GM12878 (cell line): ENCODE measurements at regions not wholly inside any gene's neighbourhood (a gene's known extent, or its start where the extent isn't known, plus 50 kb on each side); places are given as distances from the start of the nearest gene placed in this dataset.

Experiments used
- ATAC-seq: fragments of 200-7000 bp; cut with Tn5 transposase; 3 replicates; pipeline ENCODE4 v1.9.1; 2020; ENCODE audit warnings: mild to moderate bottlenecking, moderate library complexity
- BruUV-seq: library from RNA; stranded (reverse); fragments of 400-500 nt; replicated peaks from 2 replicates; lab custom pipeline; 2021; lab: Mats Ljungman, UMichigan
- CTCF ChIA-PET: fragments of 300-600 bp; sonication (Branson Sonifier 250); formaldehyde crosslinking; extraction: SDS; loops from one replicate; lab custom pipeline; 2021; ENCODE audit warnings: inconsistent platforms; lab: Yijun Ruan, JAX
- POLR2A ChIA-PET: fragments of 350-600 bp; formaldehyde crosslinking; extraction: SDS; loops from one replicate; lab custom pipeline; 2021; ENCODE audit warnings: inconsistent platforms; lab: Charles Lee
- RAD21 ChIA-PET: fragments of 300-600 bp; sonication (Branson Sonifier 250); formaldehyde crosslinking; loops from one replicate; lab custom pipeline; 2023; ENCODE audit warnings: antibody characterized with exemption; ENCODE audit not compliant: unreplicated experiment; lab: Charles Lee
- SMC1A ChIA-PET: fragments of 300-600 bp; sonication (Branson Sonifier 250); formaldehyde crosslinking; loops from one replicate; lab custom pipeline; 2023; ENCODE audit not compliant: unreplicated experiment, uncharacterized antibody; lab: Charles Lee
- DNase-seq: peaks from one replicate; pipeline ENCODE4 v3.0.0-alpha.2; 2011; ENCODE audit warnings: low read depth, low spot score
- FAIRE-seq: peaks from 3 replicates; lab custom pipeline; 2011; peaks lifted over from hg19 to GRCh38; lab: Jason Lieb, UNC
- H2AFZ ChIP-seq: 2 replicates; pipeline ENCODE4 v1.6.0; 2011; ENCODE audit warnings: low read depth, low read length, control low read depth; ENCODE audit not compliant: control insufficient read depth
- H3K27ac ChIP-seq: 2 replicates; pipeline ENCODE4 v1.5.1; 2011; ENCODE audit warnings: control low read depth; ENCODE audit not compliant: control insufficient read depth, insufficient read depth
- H3K27me3 ChIP-seq, 2 experiments: replicated peaks in 1 of 2; 2 replicates each; pipeline versions ENCODE4 v1.6.0 to v1.6.1; 2011; ENCODE audit warnings: low read length in 1 of 2; ENCODE audit not compliant: control insufficient read depth in 2 of 2, insufficient read depth in 2 of 2
- H3K36me3 ChIP-seq, 2 experiments: 2 replicates each; pipeline ENCODE4 v1.5.1; 2011; ENCODE audit warnings: low read length in 1 of 2; ENCODE audit not compliant: control insufficient read depth in 2 of 2, insufficient read depth in 2 of 2
- H3K4me1 ChIP-seq: 2 replicates; pipeline ENCODE4 v1.6.1; 2011; ENCODE audit warnings: mild to moderate bottlenecking, low read length, moderate library complexity, mixed read lengths; ENCODE audit not compliant: control insufficient read depth, insufficient read depth
- H3K4me2 ChIP-seq: 2 replicates; pipeline ENCODE4 v1.6.0; 2011; ENCODE audit warnings: control low read depth; ENCODE audit not compliant: control insufficient read depth, insufficient read depth
- H3K4me3 ChIP-seq: fragments of 200-600 bp; sonication (generic); 2 replicates; pipeline ENCODE4 v1.5.1; 2016
- H3K79me2 ChIP-seq: 2 replicates; pipeline ENCODE4 v1.6.0; 2011; ENCODE audit warnings: low read length; ENCODE audit not compliant: control insufficient read depth, insufficient read depth
- H3K9ac ChIP-seq: 2 replicates; pipeline ENCODE4 v1.8.0; 2011; ENCODE audit warnings: low read length, control low read depth, mixed read lengths; ENCODE audit not compliant: control insufficient read depth, insufficient read depth
- H3K9me3 ChIP-seq: replicated peaks from 3 replicates; pipeline ENCODE4 v1.5.1; 2011; ENCODE audit warnings: mild to moderate bottlenecking, low read length; ENCODE audit not compliant: control insufficient read depth, insufficient read depth
- H4K20me1 ChIP-seq: 2 replicates; pipeline ENCODE4 v1.6.0; 2011; ENCODE audit not compliant: control insufficient read depth, insufficient read depth
- BACH1 ChIP-seq: fragments of 450-650 bp; IDR thresholded peaks from 2 replicates; pipeline ENCODE4 v1.6.1; 2017; ENCODE audit warnings: mild to moderate bottlenecking, borderline replicate concordance
- BHLHE40 ChIP-seq, 2 experiments: fragments of 450-650 bp in 1 of 2; IDR thresholded peaks; 2 replicates each; pipeline ENCODE4 v1.6.1; 2011 to 2017; ENCODE audit warnings: low read depth in 2 of 2, borderline replicate concordance in 1 of 2, improper control_type of control experiment in 1 of 2, low read length in 1 of 2, mild to moderate bottlenecking in 1 of 2
- CBX3 ChIP-seq: fragments of 200-600 bp; sonication (generic); IDR thresholded peaks from 2 replicates; pipeline ENCODE4 v1.6.1; 2016; ENCODE audit warnings: low read depth, borderline replicate concordance
- DPF2 ChIP-seq: fragments of 450-650 bp; IDR thresholded peaks from 2 replicates; pipeline ENCODE4 v1.6.1; 2017; ENCODE audit warnings: mild to moderate bottlenecking
- EGR1 ChIP-seq, 2 experiments: IDR thresholded peaks; 1 replicate in 1 of 2; 2 replicates in 1 of 2; pipeline ENCODE4 v1.6.1; 2011 to 2012; ENCODE audit warnings: low read depth in 2 of 2, low read length in 2 of 2, borderline replicate concordance in 1 of 2, mild to moderate bottlenecking in 1 of 2, moderate library complexity in 1 of 2
- GATAD2B ChIP-seq: fragments of 450-650 bp; conservative IDR thresholded peaks from 2 replicates; pipeline ENCODE4 v1.6.1; 2017; ENCODE audit warnings: low read depth, mild to moderate bottlenecking, moderate library complexity
- IKZF2 ChIP-seq, 2 experiments: fragments of 450-650 bp; IDR thresholded peaks; 2 replicates each; pipeline ENCODE4 v1.6.1; 2017; ENCODE audit warnings: mild to moderate bottlenecking in 2 of 2, moderate library complexity in 2 of 2
- IRF4 ChIP-seq: IDR thresholded peaks from 2 replicates; pipeline ENCODE4 v1.6.1; 2011; ENCODE audit warnings: low read depth, low read length
- LARP7 ChIP-seq: fragments of 450-650 bp; IDR thresholded peaks from 2 replicates; pipeline ENCODE4 v1.6.1; 2017; ENCODE audit warnings: mild to moderate bottlenecking
- MYB ChIP-seq: fragments of 150-350 bp; IDR thresholded peaks from 2 replicates; pipeline ENCODE4 v1.6.1; 2014; ENCODE audit warnings: mild to moderate bottlenecking, low read depth, low read length, borderline replicate concordance
- POLR2AphosphoS2 ChIP-seq: IDR thresholded peaks from 2 replicates; pipeline ENCODE4 v1.6.1; 2011; ENCODE audit warnings: low read depth, mild to moderate bottlenecking, low read length, improper control_type of control experiment, moderate library complexity
- RELA ChIP-seq: fragments of 450-650 bp; IDR thresholded peaks from 2 replicates; pipeline ENCODE4 v1.8.0; 2014; ENCODE audit warnings: borderline replicate concordance; ENCODE audit not compliant: partially characterized antibody
- SIN3A ChIP-seq: IDR thresholded peaks from 2 replicates; pipeline ENCODE4 v1.6.1; 2012; ENCODE audit warnings: low read depth, low read length, improper control_type of control experiment
- ZNF274 ChIP-seq: IDR thresholded peaks from one replicate; pipeline ENCODE4 v1.8.0; 2011; ENCODE audit not compliant: insufficient read length, insufficient read depth
- ZSCAN29 ChIP-seq: fragments of 450-650 bp; IDR thresholded peaks from 2 replicates; pipeline ENCODE4 v1.6.1; 2017; ENCODE audit warnings: mild to moderate bottlenecking, moderate library complexity
- WGBS: methylation state at CpG from one replicate; pipeline ENCODE4 v1.1.6; 2016; ENCODE audit warnings: low lambda C conversion rate; ENCODE audit not compliant: insufficient replicate concordance, insufficient coverage; ENCODE audit errors: missing lambda C conversion rate; 5-methylcytosine and 5-hydroxymethylcytosine counted together
- in situ Hi-C: fragments of 300-500 bp; cut with MboI; formaldehyde crosslinking; loops from 9 replicates; pipeline ENCODE4 v1.14.3; 2018; ENCODE audit warnings: mixed read lengths
- intact Hi-C: fragments of 100-400 bp; cut with micrococcal nuclease; formaldehyde crosslinking; loops from one replicate; pipeline ENCODE4 v1.14.2; 2022; ENCODE audit not compliant: unreplicated experiment
- TF ChIP-seq, protein P1 (sequence below): IDR thresholded peaks from 2 replicates; pipeline ENCODE4 v1.6.1; 2012; ENCODE audit warnings: mild to moderate bottlenecking, low read depth, low read length
- TF ChIP-seq, protein P2 (sequence below): IDR thresholded peaks from 2 replicates; pipeline ENCODE4 v1.6.1; 2012; ENCODE audit warnings: low read depth, low read length, improper control_type of control experiment

- no peak for TF ChIP-seq RELA
These were observed 272.7 kb downstream of the MAF start (continued) for GRCh38 chr16:79327836-79328235.

DNA sequence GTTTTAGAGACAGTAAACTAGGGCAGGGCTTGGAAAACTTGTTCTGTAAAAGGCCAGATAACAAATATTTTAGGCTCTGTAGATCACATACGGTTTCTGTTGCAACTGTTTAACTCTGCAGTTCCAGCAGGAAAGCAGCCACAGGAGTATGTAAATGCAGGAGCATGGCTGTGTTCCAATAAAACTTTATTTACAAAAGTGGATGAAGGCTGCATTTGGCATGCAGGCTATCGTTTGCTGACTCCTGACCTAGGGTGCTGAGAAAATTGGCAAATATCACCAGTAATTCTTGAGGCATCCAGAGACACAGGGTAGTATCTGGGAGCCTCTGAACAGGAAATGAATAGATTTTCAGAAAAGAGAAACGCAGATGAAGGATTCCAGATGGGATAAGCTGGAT, 274.0 kb downstream of the MAF start:
- Histone ChIP-seq H4K20me1 (no peaks in the 10 kb centered on the region), H3K27ac (no peak overlapping the region), H3K27me3 (peaks cover 0 to 4% of the 10 kb centered on the region in 2 experiments; a peak in 3 of 4 replicates), H3K4me1 (no peaks in the 10 kb centered on the region), H3K9me3 (no peaks in the 10 kb centered on the region), H2AFZ (no peak overlapping the region), H3K36me3 (no peaks in the 10 kb centered on the region), H3K4me2 (no peak overlapping the region), H3K9ac (no peak overlapping the region), H3K4me3 (no peak overlapping the region), H3K79me2 (no peaks in the 10 kb centered on the region)
- POLR2A ChIA-PET = no interaction called here
- intact Hi-C loops (no loop called here), in situ Hi-C loops (no loop called here)
- FAIRE-seq = no peak
- WGBS = 20% methylated on average over 3 of the region's 3 CpGs
- RAD21 ChIA-PET = no interaction called here
- TF ChIP-seq GATAD2B = no peak
- no peak for TF ChIP-seq ZNF274
- no peak for TF ChIP-seq EGR1 (IDR thresholded peaks at IDR 0.05; ENCODE audit: borderline replicate concordance in 1 of 2, low read depth in 2 of 2, low read length in 2 of 2)
- TF ChIP-seq, protein P1, sequence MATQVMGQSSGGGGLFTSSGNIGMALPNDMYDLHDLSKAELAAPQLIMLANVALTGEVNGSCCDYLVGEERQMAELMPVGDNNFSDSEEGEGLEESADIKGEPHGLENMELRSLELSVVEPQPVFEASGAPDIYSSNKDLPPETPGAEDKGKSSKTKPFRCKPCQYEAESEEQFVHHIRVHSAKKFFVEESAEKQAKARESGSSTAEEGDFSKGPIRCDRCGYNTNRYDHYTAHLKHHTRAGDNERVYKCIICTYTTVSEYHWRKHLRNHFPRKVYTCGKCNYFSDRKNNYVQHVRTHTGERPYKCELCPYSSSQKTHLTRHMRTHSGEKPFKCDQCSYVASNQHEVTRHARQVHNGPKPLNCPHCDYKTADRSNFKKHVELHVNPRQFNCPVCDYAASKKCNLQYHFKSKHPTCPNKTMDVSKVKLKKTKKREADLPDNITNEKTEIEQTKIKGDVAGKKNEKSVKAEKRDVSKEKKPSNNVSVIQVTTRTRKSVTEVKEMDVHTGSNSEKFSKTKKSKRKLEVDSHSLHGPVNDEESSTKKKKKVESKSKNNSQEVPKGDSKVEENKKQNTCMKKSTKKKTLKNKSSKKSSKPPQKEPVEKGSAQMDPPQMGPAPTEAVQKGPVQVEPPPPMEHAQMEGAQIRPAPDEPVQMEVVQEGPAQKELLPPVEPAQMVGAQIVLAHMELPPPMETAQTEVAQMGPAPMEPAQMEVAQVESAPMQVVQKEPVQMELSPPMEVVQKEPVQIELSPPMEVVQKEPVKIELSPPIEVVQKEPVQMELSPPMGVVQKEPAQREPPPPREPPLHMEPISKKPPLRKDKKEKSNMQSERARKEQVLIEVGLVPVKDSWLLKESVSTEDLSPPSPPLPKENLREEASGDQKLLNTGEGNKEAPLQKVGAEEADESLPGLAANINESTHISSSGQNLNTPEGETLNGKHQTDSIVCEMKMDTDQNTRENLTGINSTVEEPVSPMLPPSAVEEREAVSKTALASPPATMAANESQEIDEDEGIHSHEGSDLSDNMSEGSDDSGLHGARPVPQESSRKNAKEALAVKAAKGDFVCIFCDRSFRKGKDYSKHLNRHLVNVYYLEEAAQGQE = no peak
- TF ChIP-seq DPF2 = no peak
- TF ChIP-seq MYB = no peak
- no peak for TF ChIP-seq IRF4
- no peak for TF ChIP-seq SIN3A
- no peak for TF ChIP-seq BHLHE40 (IDR thresholded peaks at IDR 0.05; ENCODE audit: borderline replicate concordance in 1 of 2, low read depth in 2 of 2, low read length in 1 of 2)
- no peak for TF ChIP-seq LARP7
- TF ChIP-seq POLR2AphosphoS2 = no peak
- no peak for TF ChIP-seq ZSCAN29
- no peak for TF ChIP-seq CBX3
- TF ChIP-seq, protein P2, sequence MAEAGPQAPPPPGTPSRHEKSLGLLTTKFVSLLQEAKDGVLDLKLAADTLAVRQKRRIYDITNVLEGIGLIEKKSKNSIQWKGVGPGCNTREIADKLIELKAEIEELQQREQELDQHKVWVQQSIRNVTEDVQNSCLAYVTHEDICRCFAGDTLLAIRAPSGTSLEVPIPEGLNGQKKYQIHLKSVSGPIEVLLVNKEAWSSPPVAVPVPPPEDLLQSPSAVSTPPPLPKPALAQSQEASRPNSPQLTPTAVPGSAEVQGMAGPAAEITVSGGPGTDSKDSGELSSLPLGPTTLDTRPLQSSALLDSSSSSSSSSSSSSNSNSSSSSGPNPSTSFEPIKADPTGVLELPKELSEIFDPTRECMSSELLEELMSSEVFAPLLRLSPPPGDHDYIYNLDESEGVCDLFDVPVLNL = no peak
- no peak for TF ChIP-seq IKZF2 (IDR thresholded peaks at IDR 0.05)
- TF ChIP-seq BACH1 = no peak
- no peak for DNase-seq
- BruUV-seq = no TSS peak
- SMC1A ChIA-PET = no interaction called here
- no peak for ATAC-seq
- CTCF ChIA-PET = no interaction called here
